GM23248 (cell line): ENCODE measurements at regions not wholly inside any gene's neighbourhood (a gene's known extent, or its start where the extent isn't known, plus 50 kb on each side); places are given as distances from the start of the nearest gene placed in this dataset.
"Not testable (repeated sequence)": the region's sequence is repeated elsewhere in the genome, so short reads cannot be mapped to it uniquely, and the experiment has no call there.

Source experiments
- DNase-seq: peaks from one replicate; pipeline ENCODE4 v3.0.0-alpha.2; 2015
- H2AFZ ChIP-seq: fragments of 200-600 bp; sonication (generic); 2 replicates; pipeline ENCODE4 v1.6.1; 2016; ENCODE audit warnings: antibody characterized with exemption
- H3F3A ChIP-seq: fragments of 200-600 bp; sonication (generic); 2 replicates; pipeline ENCODE4 v1.6.1; 2016; ENCODE audit warnings: mild to moderate bottlenecking, antibody characterized with exemption, mixed run types; ENCODE audit not compliant: insufficient read depth
- H3K27ac ChIP-seq: fragments of 200-600 bp; sonication (generic); 2 replicates; pipeline ENCODE4 v1.5.1; 2016; ENCODE audit warnings: mild to moderate bottlenecking
- H3K27me3 ChIP-seq: fragments of 200-600 bp; sonication (generic); replicated peaks from 2 replicates; pipeline ENCODE4 v1.6.1; 2016; ENCODE audit warnings: mild to moderate bottlenecking; ENCODE audit not compliant: insufficient read depth
- H3K36me3 ChIP-seq: fragments of 200-600 bp; sonication (generic); 2 replicates; pipeline ENCODE4 v1.6.1; 2016; ENCODE audit warnings: low read depth, mild to moderate bottlenecking
- H3K4me1 ChIP-seq: fragments of 200-600 bp; sonication (generic); 2 replicates; pipeline ENCODE4 v1.6.1; 2016; ENCODE audit warnings: mild to moderate bottlenecking; ENCODE audit not compliant: insufficient read depth
- H3K4me2 ChIP-seq: fragments of 200-600 bp; sonication (generic); one replicate; pipeline ENCODE4 v1.6.1; 2016; ENCODE audit warnings: mild to moderate bottlenecking; ENCODE audit not compliant: unreplicated experiment
- H3K4me3 ChIP-seq: fragments of 200-600 bp; sonication (generic); 2 replicates; pipeline ENCODE4 v1.5.1; 2016; ENCODE audit warnings: mild to moderate bottlenecking
- H3K79me2 ChIP-seq: fragments of 200-600 bp; sonication (generic); 2 replicates; pipeline ENCODE4 v1.6.1; 2016; ENCODE audit warnings: mild to moderate bottlenecking; ENCODE audit not compliant: insufficient read depth
- H3K9ac ChIP-seq: fragments of 200-600 bp; sonication (generic); 2 replicates; pipeline ENCODE4 v1.6.1; 2016; ENCODE audit warnings: mild to moderate bottlenecking
- H3K9me2 ChIP-seq: fragments of 200-600 bp; sonication (generic); 2 replicates; pipeline ENCODE4 v1.6.1; 2016; ENCODE audit warnings: mixed run types, mild to moderate bottlenecking, moderate library complexity; ENCODE audit not compliant: insufficient read depth
- H3K9me3 ChIP-seq: fragments of 200-600 bp; sonication (generic); one replicate; pipeline ENCODE4 v1.6.1; 2017; ENCODE audit warnings: low read depth
- H4K20me1 ChIP-seq: fragments of 200-600 bp; sonication (generic); 2 replicates; pipeline ENCODE4 v1.6.0; 2016; ENCODE audit not compliant: insufficient read depth
- EZH2 ChIP-seq: fragments of 200-600 bp; sonication (generic); IDR thresholded peaks from 2 replicates; pipeline ENCODE4 v1.6.1; 2018; ENCODE audit warnings: antibody characterized with exemption, mild to moderate bottlenecking; ENCODE audit not compliant: insufficient read depth, poor library complexity, severe bottlenecking
- EZH2phosphoT487 ChIP-seq: fragments of 200-600 bp; sonication (generic); IDR thresholded peaks from 2 replicates; pipeline ENCODE4 v1.6.1; 2018; ENCODE audit warnings: antibody characterized with exemption, moderate library complexity, mild to moderate bottlenecking, low read depth; ENCODE audit not compliant: insufficient read depth
- whole genome bisulfite sequencing, 2 experiments: methylation state at CpG; one replicate each; pipeline ENCODE4 v1.1.6; 2015 to 2017; ENCODE audit warnings: low lambda C conversion rate in 2 of 2, low coverage in 1 of 2; ENCODE audit errors: missing lambda C conversion rate in 2 of 2; 5-methylcytosine and 5-hydroxymethylcytosine counted together
- in situ Hi-C: fragments of 300-500 bp; cut with MboI; formaldehyde crosslinking; loops from 2 replicates; pipeline ENCODE4 v1.15.0; 2020

- DNase-seq: peak; percentile 3
- H3K27ac ChIP-seq: no peak overlapping the region
- no peaks in the 10 kb centered on the region for H3K9me3 ChIP-seq
- in situ Hi-C loops: no loop called here
- H4K20me1 ChIP-seq: no peaks in the 10 kb centered on the region
- no peak overlapping the region; the same call in 1 of the 2 replicates for H2AFZ ChIP-seq
- H3K4me3 ChIP-seq: no peak overlapping the region
- peaks cover 17% of the 10 kb centered on the region for H3F3A ChIP-seq
- no peaks in the 10 kb centered on the region for H3K27me3 ChIP-seq
- H3K9me2 ChIP-seq: no peaks in the 10 kb centered on the region
- peaks cover 15% of the 10 kb centered on the region for H3K4me1 ChIP-seq
- H3K79me2 ChIP-seq: no peaks in the 10 kb centered on the region
- TF ChIP-seq EZH2 (no peak), EZH2phosphoT487 (no peak)
- H3K9ac ChIP-seq: no peak overlapping the region
- no peak overlapping the region for H3K4me2 ChIP-seq
- no peaks in the 10 kb centered on the region for H3K36me3 ChIP-seq
These were observed 82.5 kb downstream of the GASK1B start for GRCh38 chr4:158090323-158090722.

- H3K27me3 ChIP-seq, H3K9me2 ChIP-seq, H3K36me3 ChIP-seq, H2AFZ ChIP-seq, H3K9ac ChIP-seq, H3K4me3 ChIP-seq, H4K20me1 ChIP-seq, H3K79me2 ChIP-seq, H3K4me2 ChIP-seq, in situ Hi-C loops, H3K27ac ChIP-seq, DNase-seq, H3K9me3 ChIP-seq: not testable (repeated sequence)
- H3K4me1 ChIP-seq: peaks cover 11% of the 10 kb centered on the region
- WGBS, 2 experiments: 73 to 74% methylated on average over 19 to 21 of the region's 21 CpGs
- peaks cover 13% of the 10 kb centered on the region for H3F3A ChIP-seq
These were observed 82.9 kb downstream of the GASK1B start for GRCh38 chr4:158089897-158090296.

GRCh38 chr4:158080354-158080753 lies 92.5 kb downstream of the GASK1B start:
- TF ChIP-seq EZH2: no peak
- no peak for TF ChIP-seq EZH2phosphoT487
- in situ Hi-C loops: no loop called here
- no peaks in the 10 kb centered on the region for H3K9me2 ChIP-seq
- H3K27ac ChIP-seq: no peak overlapping the region
- 50 to 62% methylated on average over 3 of the region's 3 CpGs for WGBS, 2 experiments
- H3K4me2 ChIP-seq: no peak overlapping the region
- H3K79me2 ChIP-seq: no peaks in the 10 kb centered on the region
- H3K9ac ChIP-seq: no peak overlapping the region
- H3K4me3 ChIP-seq: no peak overlapping the region
- no peaks in the 10 kb centered on the region for H3K27me3 ChIP-seq
- no peak for DNase-seq
- H3K36me3 ChIP-seq: no peaks in the 10 kb centered on the region
- no peaks in the 10 kb centered on the region for H4K20me1 ChIP-seq
- H2AFZ ChIP-seq: no peak overlapping the region
- H3K9me3 ChIP-seq: no peaks in the 10 kb centered on the region
- H3F3A ChIP-seq: no peaks in the 10 kb centered on the region
- H3K4me1 ChIP-seq: no peaks in the 10 kb centered on the region

GRCh38 chr4:158079661-158080060 lies 93.2 kb downstream of the GASK1B start:
- TF ChIP-seq EZH2phosphoT487: no peak
- TF ChIP-seq EZH2: no peak
- no peaks in the 10 kb centered on the region for H4K20me1 ChIP-seq
- H3K9ac ChIP-seq: no peak overlapping the region
- no peak overlapping the region for H3K4me3 ChIP-seq
- H3K27me3 ChIP-seq: no peaks in the 10 kb centered on the region
- peak; percentile 24 for DNase-seq
- H3F3A ChIP-seq: no peaks in the 10 kb centered on the region
- no peaks in the 10 kb centered on the region for H3K36me3 ChIP-seq
- no peak overlapping the region for H3K4me2 ChIP-seq
- in situ Hi-C loops: no loop called here
- H3K9me2 ChIP-seq: no peaks in the 10 kb centered on the region
- no peak overlapping the region for H3K27ac ChIP-seq
- no peaks in the 10 kb centered on the region for H3K9me3 ChIP-seq
- WGBS, 2 experiments: 35 to 36% methylated on average over 2 of the region's 2 CpGs
- H3K4me1 ChIP-seq: no peaks in the 10 kb centered on the region
- H2AFZ ChIP-seq: no peak overlapping the region
- no peaks in the 10 kb centered on the region for H3K79me2 ChIP-seq

GRCh38 chr4:158077835-158078234 lies 95.0 kb downstream of the GASK1B start:
- no peaks in the 10 kb centered on the region for H3K4me1 ChIP-seq
- no peaks in the 10 kb centered on the region for H3K9me2 ChIP-seq
- H3K4me2 ChIP-seq: no peak overlapping the region
- TF ChIP-seq EZH2 (no peak), EZH2phosphoT487 (no peak)
- H3K4me3 ChIP-seq: no peak overlapping the region
- H3K27ac ChIP-seq: no peak overlapping the region
- H4K20me1 ChIP-seq: no peaks in the 10 kb centered on the region
- in situ Hi-C loops: no loop called here
- H3K27me3 ChIP-seq: no peaks in the 10 kb centered on the region
- no peak overlapping the region for H2AFZ ChIP-seq
- DNase-seq: no peak
- H3F3A ChIP-seq: no peaks in the 10 kb centered on the region
- no peaks in the 10 kb centered on the region for H3K79me2 ChIP-seq
- WGBS, 2 experiments: 68 to 71% methylated on average over 2 of the region's 2 CpGs
- no peak overlapping the region for H3K9ac ChIP-seq
- H3K36me3 ChIP-seq: no peaks in the 10 kb centered on the region
- no peaks in the 10 kb centered on the region for H3K9me3 ChIP-seq
